HCT116 (cell line): ENCODE measurements at regions not wholly inside any gene's neighbourhood (a gene's known extent, or its start where the extent isn't known, plus 50 kb on each side); places are given as distances from the start of the nearest gene placed in this dataset.

Experiments
- ATAC-seq: fragments of 200-7000 bp; cut with Tn5 transposase; 2 replicates; pipeline ENCODE4 v1.9.1; 2020; ENCODE audit warnings: mild to moderate bottlenecking, moderate library complexity
- BruUV-seq: library from RNA; stranded (reverse); fragments of 400-500 nt; replicated peaks from 2 replicates; lab custom pipeline; 2021; lab: Mats Ljungman, UMichigan
- CTCF ChIA-PET: fragments of 300-600 bp; sonication (Branson Sonifier 250); formaldehyde crosslinking; loops from one replicate; lab custom pipeline; 2021; ENCODE audit warnings: antibody characterized with exemption; lab: Charles Lee
- POLR2A ChIA-PET: fragments of 300-600, 350-600 bp; sonication (Branson Sonifier 250); formaldehyde crosslinking; loops from one replicate; lab custom pipeline; 2021; ENCODE audit warnings: antibody characterized with exemption; lab: Charles Lee
- RAD21 ChIA-PET, 2 experiments: fragments of 300-600 bp; sonication (Branson Sonifier 250); formaldehyde crosslinking; loops; one replicate each; lab custom pipeline; 2023; ENCODE audit warnings: low total read pairs in 2 of 2; ENCODE audit not compliant: uncharacterized antibody in 2 of 2, unreplicated experiment in 2 of 2, low non-redundant PET in 1 of 2; lab: Charles Lee
- DNase-seq: peaks from one replicate; pipeline ENCODE4 v3.0.0-alpha.2; 2010; ENCODE audit warnings: low read depth, low spot score
- H2AFZ ChIP-seq: fragments of 200-600 bp; shearing (Covaris generic), sonication (generic); 2 replicates; pipeline ENCODE4 v1.6.1; 2017; ENCODE audit warnings: low read depth, mixed run types, mixed read lengths, antibody characterized with exemption, low read length; ENCODE audit not compliant: poor library complexity, severe bottlenecking
- H3K27ac ChIP-seq: 2 replicates; pipeline ENCODE4 v1.5.1; 2012; ENCODE audit warnings: low read depth, low read length
- H3K27me3 ChIP-seq: fragments of 200-600 bp; sonication (generic); 2 replicates; pipeline ENCODE4 v1.6.1; 2016; ENCODE audit warnings: mixed run types, low read length, mixed read lengths; ENCODE audit not compliant: insufficient read depth
- H3K36me3 ChIP-seq, 2 experiments: fragments of 200-500 bp in 1 of 2; fragments of 200-600 bp in 1 of 2; sonication (Bioruptor generic) in 1 of 2; sonication (generic) in 1 of 2; 2 replicates each; pipeline versions ENCODE4 v1.5.1 to v1.6.1; 2014 to 2016; ENCODE audit warnings: low read length in 2 of 2, inconsistent platforms in 1 of 2, mixed read lengths in 1 of 2, mixed run types in 1 of 2; ENCODE audit not compliant: insufficient read depth in 2 of 2, control insufficient read depth in 1 of 2
- H3K4me1 ChIP-seq, 2 experiments: fragments of 200-600 bp in 1 of 2; sonication (generic) in 1 of 2; 2 replicates each; pipeline versions ENCODE4 v1.5.1 to v1.6.1; 2012 to 2017; ENCODE audit warnings: low read length in 2 of 2, inconsistent platforms in 1 of 2, mild to moderate bottlenecking in 1 of 2, mixed read lengths in 1 of 2, mixed run types in 1 of 2, moderate library complexity in 1 of 2; ENCODE audit not compliant: insufficient read depth in 2 of 2, control insufficient read depth in 1 of 2
- H3K4me2 ChIP-seq: fragments of 200-600 bp; sonication (generic); 2 replicates; pipeline ENCODE4 v1.6.1; 2017; ENCODE audit warnings: mixed run types, low read length, mixed read lengths
- H3K4me3 ChIP-seq, 2 experiments: fragments of 200-600 bp in 1 of 2; sonication (generic) in 1 of 2; replicated peaks in 1 of 2; 2 replicates each; pipeline ENCODE4 v1.5.1; 2011 to 2016; ENCODE audit warnings: low read length in 2 of 2, control low read depth in 1 of 2, low read depth in 1 of 2, mild to moderate bottlenecking in 1 of 2, mixed read lengths in 1 of 2, mixed run types in 1 of 2
- H3K79me2 ChIP-seq: fragments of 200-600 bp; sonication (generic); 2 replicates; pipeline ENCODE4 v1.6.1; 2017; ENCODE audit warnings: mild to moderate bottlenecking, mixed run types, low read length, moderate library complexity, mixed read lengths; ENCODE audit not compliant: insufficient read depth
- H3K9ac ChIP-seq: fragments of 200-600 bp; sonication (generic); 2 replicates; pipeline ENCODE4 v1.6.1; 2016; ENCODE audit warnings: low read length, mixed read lengths
- H3K9me2 ChIP-seq: fragments of 200-600 bp; sonication (generic), shearing (Covaris generic); 2 replicates; pipeline ENCODE4 v1.6.1; 2017; ENCODE audit warnings: mixed run types, mild to moderate bottlenecking, moderate library complexity; ENCODE audit not compliant: insufficient read depth
- H3K9me3 ChIP-seq, 2 experiments: fragments of 200-500 bp in 1 of 2; fragments of 200-600 bp in 1 of 2; sonication (Bioruptor generic) in 1 of 2; sonication (generic) in 1 of 2; 2 replicates each; pipeline ENCODE4 v1.6.1; 2014 to 2017; ENCODE audit warnings: low read length in 2 of 2, mixed read lengths in 2 of 2, inconsistent platforms in 1 of 2, low read depth in 1 of 2, mild to moderate bottlenecking in 1 of 2, mixed run types in 1 of 2, moderate library complexity in 1 of 2; ENCODE audit not compliant: control insufficient read depth in 1 of 2, insufficient read depth in 1 of 2
- H4K20me1 ChIP-seq: fragments of 200-600 bp; sonication (generic), shearing (Covaris generic); 2 replicates; pipeline ENCODE4 v1.6.1; 2017; ENCODE audit warnings: mixed run types, mild to moderate bottlenecking, moderate library complexity; ENCODE audit not compliant: insufficient read depth
- EZH2 ChIP-seq: fragments of 200-600 bp; sonication (generic); IDR thresholded peaks from 2 replicates; pipeline ENCODE4 v1.6.1; 2017; ENCODE audit warnings: antibody characterized with exemption, mixed run types
- EZH2phosphoT487 ChIP-seq: fragments of 200-600 bp; IDR thresholded peaks from 2 replicates; pipeline ENCODE4 v1.6.1; 2018; ENCODE audit warnings: antibody characterized with exemption, borderline replicate concordance
- FOSL1 ChIP-seq: IDR thresholded peaks from 2 replicates; pipeline ENCODE4 v1.6.1; 2012; ENCODE audit warnings: low read depth
- JUND ChIP-seq: IDR thresholded peaks from 2 replicates; pipeline ENCODE4 v1.6.1; 2012
- POLR2A ChIP-seq: IDR thresholded peaks from 2 replicates; pipeline ENCODE4 v1.7.0; 2011; ENCODE audit warnings: borderline replicate concordance; ENCODE audit not compliant: insufficient read depth, insufficient read length; ENCODE audit errors: extremely low read depth
- POLR2AphosphoS5 ChIP-seq: IDR thresholded peaks from 2 replicates; pipeline ENCODE4 v1.6.1; 2011; ENCODE audit warnings: mild to moderate bottlenecking, low read depth, low read length, moderate library complexity
- RAD21 ChIP-seq: IDR thresholded peaks from 2 replicates; pipeline ENCODE4 v1.6.1; 2012; ENCODE audit warnings: low read depth, mild to moderate bottlenecking
- SIN3A ChIP-seq: IDR thresholded peaks from 2 replicates; pipeline ENCODE4 v1.6.1; 2012; ENCODE audit warnings: low read depth
- SRF ChIP-seq: IDR thresholded peaks from 2 replicates; pipeline ENCODE4 v1.6.1; 2012; ENCODE audit warnings: low read depth
- YY1 ChIP-seq: IDR thresholded peaks from 2 replicates; pipeline ENCODE4 v1.6.1; 2011; ENCODE audit warnings: low read length, low read depth, moderate library complexity, mild to moderate bottlenecking; ENCODE audit not compliant: insufficient replicate concordance; ENCODE audit errors: extremely low read depth
- ZNF274 ChIP-seq: fragments of 200-500 bp; sonication (Bioruptor generic); IDR thresholded peaks from 2 replicates; pipeline ENCODE4 v1.6.1; 2014; ENCODE audit warnings: mild to moderate bottlenecking, low read depth, low read length, inconsistent platforms
- intact Hi-C: fragments of 100-400 bp; cut with micrococcal nuclease; formaldehyde crosslinking; loops from 2 replicates; pipeline ENCODE4 v1.10.0; 2022
- TF ChIP-seq, protein P1 (sequence below): IDR thresholded peaks from 2 replicates; pipeline ENCODE4 v1.6.1; 2012; ENCODE audit warnings: low read depth

DNA sequence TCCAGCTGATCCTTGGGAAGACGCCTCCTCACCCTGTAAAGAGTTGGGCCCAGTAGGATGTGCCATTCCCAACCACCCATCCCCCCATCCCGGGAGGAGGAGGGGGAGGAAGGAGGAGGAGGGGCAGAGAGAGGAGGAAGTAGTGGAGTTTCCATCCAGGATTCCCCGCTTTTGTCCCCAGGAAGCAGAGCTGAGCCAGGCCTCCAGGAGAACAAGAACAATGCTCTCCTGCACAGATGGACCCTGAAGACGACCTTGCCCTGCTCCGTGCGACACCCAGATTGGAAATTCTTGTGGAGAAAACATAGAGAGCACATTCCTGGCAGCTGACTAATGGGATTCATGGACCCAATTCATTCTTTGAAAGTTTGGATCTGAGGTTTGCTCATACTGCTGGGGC lies 132.3 kb upstream of the CRY1 start:
- no peak overlapping the region for H3K9ac ChIP-seq
- peak overlapping the region; percentile 32 for H2AFZ ChIP-seq
- no peak for TF ChIP-seq FOSL1
- no peak for TF ChIP-seq JUND
- TF ChIP-seq, protein P1, sequence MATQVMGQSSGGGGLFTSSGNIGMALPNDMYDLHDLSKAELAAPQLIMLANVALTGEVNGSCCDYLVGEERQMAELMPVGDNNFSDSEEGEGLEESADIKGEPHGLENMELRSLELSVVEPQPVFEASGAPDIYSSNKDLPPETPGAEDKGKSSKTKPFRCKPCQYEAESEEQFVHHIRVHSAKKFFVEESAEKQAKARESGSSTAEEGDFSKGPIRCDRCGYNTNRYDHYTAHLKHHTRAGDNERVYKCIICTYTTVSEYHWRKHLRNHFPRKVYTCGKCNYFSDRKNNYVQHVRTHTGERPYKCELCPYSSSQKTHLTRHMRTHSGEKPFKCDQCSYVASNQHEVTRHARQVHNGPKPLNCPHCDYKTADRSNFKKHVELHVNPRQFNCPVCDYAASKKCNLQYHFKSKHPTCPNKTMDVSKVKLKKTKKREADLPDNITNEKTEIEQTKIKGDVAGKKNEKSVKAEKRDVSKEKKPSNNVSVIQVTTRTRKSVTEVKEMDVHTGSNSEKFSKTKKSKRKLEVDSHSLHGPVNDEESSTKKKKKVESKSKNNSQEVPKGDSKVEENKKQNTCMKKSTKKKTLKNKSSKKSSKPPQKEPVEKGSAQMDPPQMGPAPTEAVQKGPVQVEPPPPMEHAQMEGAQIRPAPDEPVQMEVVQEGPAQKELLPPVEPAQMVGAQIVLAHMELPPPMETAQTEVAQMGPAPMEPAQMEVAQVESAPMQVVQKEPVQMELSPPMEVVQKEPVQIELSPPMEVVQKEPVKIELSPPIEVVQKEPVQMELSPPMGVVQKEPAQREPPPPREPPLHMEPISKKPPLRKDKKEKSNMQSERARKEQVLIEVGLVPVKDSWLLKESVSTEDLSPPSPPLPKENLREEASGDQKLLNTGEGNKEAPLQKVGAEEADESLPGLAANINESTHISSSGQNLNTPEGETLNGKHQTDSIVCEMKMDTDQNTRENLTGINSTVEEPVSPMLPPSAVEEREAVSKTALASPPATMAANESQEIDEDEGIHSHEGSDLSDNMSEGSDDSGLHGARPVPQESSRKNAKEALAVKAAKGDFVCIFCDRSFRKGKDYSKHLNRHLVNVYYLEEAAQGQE = no peak
- TF ChIP-seq POLR2A = no peak
- TF ChIP-seq EZH2 = no peak
- no peak for TF ChIP-seq YY1
- TF ChIP-seq ZNF274 = no peak
- TF ChIP-seq EZH2phosphoT487 = no peak
- TF ChIP-seq POLR2AphosphoS5 = no peak
- no peak for TF ChIP-seq SRF
- no peak for TF ChIP-seq RAD21
- TF ChIP-seq SIN3A = no peak
- no TSS peak for BruUV-seq
- no peaks in the 10 kb centered on the region for H3K9me3 ChIP-seq
- no peak overlapping the region for H3K27ac ChIP-seq
- peak overlapping the region in 1 of 2 experiments; percentile 22; a peak in 2 of 4 replicates for H3K4me3 ChIP-seq
- ChIA-PET POLR2A (no interaction called here), CTCF (interaction anchor here (1.0 kb wide), 1 partner anchor 179 kb away, joined by 3 read pairs; no protein-coding TSS in a partner anchor), RAD21 (no interaction called here)
- no peaks in the 10 kb centered on the region for H3K79me2 ChIP-seq
- H3K4me2 ChIP-seq = peak overlapping the region; percentile 65
- no peaks in the 10 kb centered on the region for H3K9me2 ChIP-seq
- intact Hi-C loops = no loop called here
- H3K4me1 ChIP-seq = peaks cover 7 to 11% of the 10 kb centered on the region in 2 experiments
- H4K20me1 ChIP-seq = no peaks in the 10 kb centered on the region
- peak; percentile 67 for ATAC-seq
- no peaks in the 10 kb centered on the region for H3K36me3 ChIP-seq
- no peak for DNase-seq
- no peaks in the 10 kb centered on the region for H3K27me3 ChIP-seq
